ENCODE measurements at regions not wholly inside any gene's neighbourhood (a gene's known extent, or its start where the extent isn't known, plus 50 kb on each side); places are given as distances from the start of the nearest gene placed in this dataset.

DNA sequence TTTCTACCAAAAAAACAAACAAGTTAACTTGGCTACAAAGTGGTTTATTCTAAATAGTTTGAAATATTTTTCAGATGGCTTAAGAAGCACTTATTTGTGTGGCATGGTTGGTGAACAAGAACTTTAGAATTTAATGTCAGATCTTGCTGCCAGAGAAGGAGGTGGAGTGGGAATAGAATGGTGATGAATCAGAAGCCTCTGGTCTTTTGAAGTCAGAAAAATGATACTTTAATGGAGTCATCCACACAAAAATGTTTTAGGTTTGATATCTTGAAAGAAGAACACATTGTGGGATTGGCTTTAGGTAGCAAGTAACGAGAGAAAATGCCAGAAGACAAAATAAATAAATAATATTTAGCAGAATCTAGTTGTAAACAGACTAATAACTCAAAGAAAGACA lies 243.1 kb upstream of the FANCL start (continued):
- TF ChIP-seq SUZ12 (IDR thresholded peaks at IDR 0.05; ENCODE audit: unreplicated experiment) (no peak), MTA3 (IDR thresholded peaks at IDR 0.05; ENCODE audit: borderline replicate concordance, low read length) (no peak), POU2F2 (IDR thresholded peaks at IDR 0.05; ENCODE audit: borderline replicate concordance, low read depth, low read length) (no peak)

DNA sequence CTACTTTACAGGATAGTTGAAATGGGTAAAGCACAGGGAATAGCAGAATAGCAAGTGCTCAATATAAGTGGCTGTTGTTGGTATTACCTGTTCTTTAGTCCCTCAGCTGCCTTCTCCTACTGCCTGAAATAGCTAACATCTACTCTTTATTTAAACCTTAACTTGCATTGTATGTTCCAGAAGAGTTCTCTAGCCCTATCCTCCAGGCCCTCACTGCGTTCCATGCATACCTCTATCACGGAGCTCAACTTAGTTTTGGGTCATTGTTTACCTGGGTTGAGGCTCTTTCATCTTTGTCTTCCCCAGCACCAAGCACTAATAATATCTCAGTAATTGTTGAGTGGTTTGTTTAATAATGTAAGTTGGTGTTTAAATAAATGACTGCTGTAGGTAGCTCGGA lies 242.2 kb upstream of the FANCL start:
- Histone ChIP-seq H3K4me1 (ENCODE audit: control insufficient read depth, insufficient read depth, low read length) (no peaks in the 10 kb centered on the region), H3K79me2 (ENCODE audit: control insufficient read depth, insufficient read depth, low read length) (no peaks in the 10 kb centered on the region), H3K9ac (ENCODE audit: control insufficient read depth, insufficient read depth, low read length) (no peak overlapping the region), H3K27me3 (replicated peaks in 1 of 2; ENCODE audit: control insufficient read depth in 2 of 2, insufficient read depth in 2 of 2, low read length in 1 of 2) (no peaks in the 10 kb centered on the region), H2AFZ (ENCODE audit: control insufficient read depth, low read depth, low read length) (no peak overlapping the region), H3K36me3 (ENCODE audit: control insufficient read depth in 2 of 2, insufficient read depth in 2 of 2, low read length in 1 of 2) (no peaks in the 10 kb centered on the region), H3K4me3 (no peak overlapping the region), H3K4me2 (ENCODE audit: control insufficient read depth, insufficient read depth) (no peak overlapping the region), H3K27ac (ENCODE audit: control insufficient read depth, insufficient read depth) (no peak overlapping the region), H3K9me3 (replicated peaks; ENCODE audit: control insufficient read depth, insufficient read depth, low read length) (no peaks in the 10 kb centered on the region), H4K20me1 (ENCODE audit: control insufficient read depth, insufficient read depth) (no peaks in the 10 kb centered on the region)
- RAD21 ChIA-PET (ENCODE audit: unreplicated experiment) = no interaction called here
- in situ Hi-C loops (cut with MboI) (no loop called here), intact Hi-C loops (cut with micrococcal nuclease; ENCODE audit: unreplicated experiment) (no loop called here)
- no peak for DNase-seq (ENCODE audit: low read depth, low spot score)
- no peak for ATAC-seq
- CTCF ChIA-PET = no interaction called here
- 40% methylated on average over 3 of the region's 3 CpGs for WGBS (ENCODE audit: insufficient coverage, insufficient replicate concordance, low lambda C conversion rate, missing lambda C conversion rate)
- BruUV-seq (replicated peaks) = no TSS peak
- no peak for FAIRE-seq
- SMC1A ChIA-PET (ENCODE audit: uncharacterized antibody, unreplicated experiment) = no interaction called here
- TF ChIP-seq RAD51 (IDR thresholded peaks at IDR 0.05) = no peak
- no peak for TF ChIP-seq PAX8 (IDR thresholded peaks at IDR 0.05)
- TF ChIP-seq DPF2 (IDR thresholded peaks at IDR 0.05) = no peak
- POLR2A ChIA-PET = no interaction called here

DNA sequence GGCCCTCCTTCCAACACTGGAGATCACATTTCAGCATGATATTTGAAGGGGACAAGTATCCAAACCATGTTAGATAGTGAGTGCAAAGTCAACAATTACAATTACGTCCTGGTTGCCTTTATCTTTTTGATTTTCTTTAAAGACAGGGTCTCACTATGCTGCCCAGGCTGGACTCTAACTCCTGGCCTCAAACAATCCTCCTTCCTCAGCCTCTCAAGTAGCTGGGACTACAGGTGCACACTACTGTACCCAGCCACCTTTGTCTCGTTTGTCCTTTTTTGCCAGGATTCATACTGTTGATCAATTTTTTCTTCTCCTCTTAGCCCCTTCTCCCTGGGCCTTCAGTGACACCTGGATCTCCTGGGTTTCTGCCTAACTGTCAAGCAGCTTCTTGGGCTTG lies 240.5 kb upstream of the FANCL start:
- Histone ChIP-seq H3K79me2 (ENCODE audit: control insufficient read depth, insufficient read depth, low read length) (no peaks in the 10 kb centered on the region), H3K27me3 (replicated peaks in 1 of 2; ENCODE audit: control insufficient read depth in 2 of 2, insufficient read depth in 2 of 2, low read length in 1 of 2) (no peaks in the 10 kb centered on the region), H2AFZ (ENCODE audit: control insufficient read depth, low read depth, low read length) (no peak overlapping the region), H3K4me1 (ENCODE audit: control insufficient read depth, insufficient read depth, low read length) (no peaks in the 10 kb centered on the region), H4K20me1 (ENCODE audit: control insufficient read depth, insufficient read depth) (no peaks in the 10 kb centered on the region), H3K9me3 (replicated peaks; ENCODE audit: control insufficient read depth, insufficient read depth, low read length) (no peaks in the 10 kb centered on the region), H3K36me3 (ENCODE audit: control insufficient read depth in 2 of 2, insufficient read depth in 2 of 2, low read length in 1 of 2) (no peaks in the 10 kb centered on the region), H3K4me2 (ENCODE audit: control insufficient read depth, insufficient read depth) (no peak overlapping the region), H3K4me3 (no peak overlapping the region), H3K9ac (ENCODE audit: control insufficient read depth, insufficient read depth, low read length) (no peak overlapping the region), H3K27ac (ENCODE audit: control insufficient read depth, insufficient read depth) (no peak overlapping the region)
- 0% methylated on average over 2 of the region's 2 CpGs for WGBS (ENCODE audit: insufficient coverage, insufficient replicate concordance, low lambda C conversion rate, missing lambda C conversion rate)
- no TSS peak for BruUV-seq (replicated peaks)
- ChIA-PET RAD21 (ENCODE audit: unreplicated experiment) (no interaction called here), POLR2A (no interaction called here), CTCF (no interaction called here), SMC1A (ENCODE audit: uncharacterized antibody, unreplicated experiment) (interaction anchor here (0.5 to 1.9 kb wide), 3 partner anchors 58 to 769 kb away, joined by 3 to 5 read pairs (median 3); no protein-coding TSS in a partner anchor)
- intact Hi-C loops (cut with micrococcal nuclease; ENCODE audit: unreplicated experiment) (no loop called here), in situ Hi-C loops (cut with MboI) (no loop called here)
- TF ChIP-seq EGR1 (IDR thresholded peaks at IDR 0.05; ENCODE audit: borderline replicate concordance in 1 of 2, low read depth in 2 of 2, low read length in 2 of 2) (no peak), POLR2AphosphoS5 (IDR thresholded peaks at IDR 0.05; ENCODE audit: low read length) (no peak), CBX5 (IDR thresholded peaks at IDR 0.05; ENCODE audit: low read depth) (no peak)
- TF ChIP-seq, protein P1, sequence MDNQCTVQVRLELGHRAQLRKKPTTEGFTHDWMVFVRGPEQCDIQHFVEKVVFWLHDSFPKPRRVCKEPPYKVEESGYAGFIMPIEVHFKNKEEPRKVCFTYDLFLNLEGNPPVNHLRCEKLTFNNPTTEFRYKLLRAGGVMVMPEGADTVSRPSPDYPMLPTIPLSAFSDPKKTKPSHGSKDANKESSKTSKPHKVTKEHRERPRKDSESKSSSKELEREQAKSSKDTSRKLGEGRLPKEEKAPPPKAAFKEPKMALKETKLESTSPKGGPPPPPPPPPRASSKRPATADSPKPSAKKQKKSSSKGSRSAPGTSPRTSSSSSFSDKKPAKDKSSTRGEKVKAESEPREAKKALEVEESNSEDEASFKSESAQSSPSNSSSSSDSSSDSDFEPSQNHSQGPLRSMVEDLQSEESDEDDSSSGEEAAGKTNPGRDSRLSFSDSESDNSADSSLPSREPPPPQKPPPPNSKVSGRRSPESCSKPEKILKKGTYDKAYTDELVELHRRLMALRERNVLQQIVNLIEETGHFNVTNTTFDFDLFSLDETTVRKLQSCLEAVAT (IDR thresholded peaks at IDR 0.05) = no peak
- TF ChIP-seq, protein P2, sequence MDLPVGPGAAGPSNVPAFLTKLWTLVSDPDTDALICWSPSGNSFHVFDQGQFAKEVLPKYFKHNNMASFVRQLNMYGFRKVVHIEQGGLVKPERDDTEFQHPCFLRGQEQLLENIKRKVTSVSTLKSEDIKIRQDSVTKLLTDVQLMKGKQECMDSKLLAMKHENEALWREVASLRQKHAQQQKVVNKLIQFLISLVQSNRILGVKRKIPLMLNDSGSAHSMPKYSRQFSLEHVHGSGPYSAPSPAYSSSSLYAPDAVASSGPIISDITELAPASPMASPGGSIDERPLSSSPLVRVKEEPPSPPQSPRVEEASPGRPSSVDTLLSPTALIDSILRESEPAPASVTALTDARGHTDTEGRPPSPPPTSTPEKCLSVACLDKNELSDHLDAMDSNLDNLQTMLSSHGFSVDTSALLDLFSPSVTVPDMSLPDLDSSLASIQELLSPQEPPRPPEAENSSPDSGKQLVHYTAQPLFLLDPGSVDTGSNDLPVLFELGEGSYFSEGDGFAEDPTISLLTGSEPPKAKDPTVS (IDR thresholded peaks at IDR 0.05; ENCODE audit: low read depth, low read length) = no peak
- TF ChIP-seq, protein P3, sequence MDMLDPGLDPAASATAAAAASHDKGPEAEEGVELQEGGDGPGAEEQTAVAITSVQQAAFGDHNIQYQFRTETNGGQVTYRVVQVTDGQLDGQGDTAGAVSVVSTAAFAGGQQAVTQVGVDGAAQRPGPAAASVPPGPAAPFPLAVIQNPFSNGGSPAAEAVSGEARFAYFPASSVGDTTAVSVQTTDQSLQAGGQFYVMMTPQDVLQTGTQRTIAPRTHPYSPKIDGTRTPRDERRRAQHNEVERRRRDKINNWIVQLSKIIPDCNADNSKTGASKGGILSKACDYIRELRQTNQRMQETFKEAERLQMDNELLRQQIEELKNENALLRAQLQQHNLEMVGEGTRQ (IDR thresholded peaks at IDR 0.05; ENCODE audit: borderline replicate concordance, low read depth, low read length) = no peak
- DNase-seq (ENCODE audit: low read depth, low spot score) = no peak
- no peak for FAIRE-seq
- ATAC-seq = no peak

All from GM12878 (cell line).